Loucy (cell line): ENCODE measurements at regions not wholly inside any gene's neighbourhood (a gene's known extent, or its start where the extent isn't known, plus 50 kb on each side); places are given as distances from the start of the nearest gene placed in this dataset.

ENCODE experiments used
- CTCF ChIP-seq: fragments of 200-600 bp; sonication (generic); conservative IDR thresholded peaks from 2 replicates; pipeline ENCODE4 v1.5.1; 2014; ENCODE audit warnings: mild to moderate bottlenecking, antibody characterized with exemption, low read length
- EZH2phosphoT487 ChIP-seq: fragments of 200-600 bp; IDR thresholded peaks from 2 replicates; pipeline ENCODE4 v1.6.1; 2018; ENCODE audit warnings: antibody characterized with exemption, mild to moderate bottlenecking, moderate library complexity, borderline replicate concordance

- TF ChIP-seq CTCF (no peak), EZH2phosphoT487 (no peak)
Observed at GRCh38 chr5:104739503-104739902, 1176.9 kb upstream of the NUDT12 start.
